Liver (tissue), 8 donors: ENCODE measurements at regions not wholly inside any gene's neighbourhood (a gene's known extent, or its start where the extent isn't known, plus 50 kb on each side); places are given as distances from the start of the nearest gene placed in this dataset.

Experiments
- DNase-seq: peaks from one replicate; pipeline ENCODE4 v3.0.0-alpha.2; 2017; ENCODE audit warnings: low spot score
- H3K27ac ChIP-seq, 2 donors: one replicate each; pipeline ENCODE4 v1.7.0; 2013; ENCODE audit warnings: inconsistent platforms in 2 of 2, low read length in 2 of 2, control low read depth in 1 of 2, low read depth in 1 of 2, mild to moderate bottlenecking in 1 of 2
- H3K27me3 ChIP-seq, 4 donors: one replicate each; pipeline versions ENCODE4 v1.6.1 to v1.7.0; 2013; ENCODE audit warnings: low read length in 3 of 4, inconsistent platforms in 1 of 4, mild to moderate bottlenecking in 1 of 4, moderate library complexity in 1 of 4; ENCODE audit not compliant: control insufficient read depth in 4 of 4, insufficient read depth in 4 of 4
- H3K36me3 ChIP-seq, 4 donors: one replicate each; pipeline versions ENCODE4 v1.6.1 to v1.7.0; 2013; ENCODE audit warnings: low read length in 3 of 4, mild to moderate bottlenecking in 3 of 4, low read depth in 1 of 4, moderate library complexity in 1 of 4; ENCODE audit not compliant: control insufficient read depth in 4 of 4, insufficient read depth in 3 of 4
- H3K4me1 ChIP-seq, 4 donors: one replicate each; pipeline versions ENCODE4 v1.6.1 to v1.7.0; 2013; ENCODE audit warnings: low read length in 3 of 4, mild to moderate bottlenecking in 3 of 4, moderate library complexity in 1 of 4; ENCODE audit not compliant: control insufficient read depth in 4 of 4, insufficient read depth in 4 of 4
- H3K4me3 ChIP-seq, 3 donors: one replicate each; pipeline versions ENCODE4 v1.6.1 to v1.7.0; 2013; ENCODE audit warnings: low read length in 3 of 3, control low read depth in 1 of 3, low read depth in 1 of 3, mild to moderate bottlenecking in 1 of 3
- H3K9ac ChIP-seq, 2 donors: one replicate each; pipeline ENCODE4 v1.7.0; 2013; ENCODE audit warnings: low read length in 2 of 2, mild to moderate bottlenecking in 2 of 2, moderate library complexity in 2 of 2, control low read depth in 1 of 2, low read depth in 1 of 2
- H3K9me3 ChIP-seq, 4 donors: one replicate each; pipeline versions ENCODE4 v1.6.1 to v1.7.0; 2013; ENCODE audit warnings: low read length in 3 of 4; ENCODE audit not compliant: control insufficient read depth in 4 of 4
- ATF3 ChIP-seq: IDR thresholded peaks from 2 replicates; pipeline ENCODE4 v1.6.1; 2016; ENCODE audit warnings: antibody characterized with exemption
- CTCF ChIP-seq: fragments of 150-350 bp; IDR thresholded peaks from 2 replicates; pipeline ENCODE4 v1.5.1; 2017; ENCODE audit warnings: improper control_type of control experiment, low read depth, low read length; ENCODE audit not compliant: missing input control
- EGR1 ChIP-seq, 2 donors: IDR thresholded peaks; 2 replicates each; pipeline ENCODE4 v1.6.1; 2016 to 2018; ENCODE audit warnings: antibody characterized with exemption in 2 of 2, low read depth in 2 of 2
- FOXA1 ChIP-seq: IDR thresholded peaks from 2 replicates; pipeline ENCODE4 v1.6.1; 2016; ENCODE audit warnings: antibody characterized with exemption
- FOXA2 ChIP-seq: IDR thresholded peaks from 2 replicates; pipeline ENCODE4 v1.6.1; 2016; ENCODE audit warnings: antibody characterized with exemption
- GABPA ChIP-seq, 2 donors: IDR thresholded peaks in 1 of 2; conservative IDR thresholded peaks in 1 of 2; 2 replicates each; pipeline ENCODE4 v1.6.1; 2016; ENCODE audit warnings: antibody characterized with exemption in 2 of 2, mild to moderate bottlenecking in 1 of 2, moderate library complexity in 1 of 2
- HNF4A ChIP-seq, 2 donors: conservative IDR thresholded peaks; 2 replicates each; pipeline ENCODE4 v1.6.1; 2016; ENCODE audit warnings: antibody characterized with exemption in 2 of 2, mild to moderate bottlenecking in 2 of 2
- HNF4G ChIP-seq: IDR thresholded peaks from 2 replicates; pipeline ENCODE4 v1.6.1; 2016; ENCODE audit warnings: antibody characterized with exemption
- JUND ChIP-seq, 2 donors: IDR thresholded peaks; 2 replicates each; pipeline ENCODE4 v1.6.1; 2016; ENCODE audit warnings: antibody characterized with exemption in 2 of 2
- MAX ChIP-seq: IDR thresholded peaks from 2 replicates; pipeline ENCODE4 v1.6.1; 2016; ENCODE audit warnings: antibody characterized with exemption
- NR2F2 ChIP-seq: IDR thresholded peaks from 2 replicates; pipeline ENCODE4 v1.6.1; 2016; ENCODE audit warnings: antibody characterized with exemption
- RAD21 ChIP-seq, 2 donors: IDR thresholded peaks; 2 replicates each; pipeline ENCODE4 v1.6.1; 2016; ENCODE audit warnings: antibody characterized with exemption in 2 of 2, mild to moderate bottlenecking in 2 of 2
- RXRA ChIP-seq, 2 donors: IDR thresholded peaks; 2 replicates each; pipeline ENCODE4 v1.6.1; 2017 to 2018; ENCODE audit warnings: antibody characterized with exemption in 2 of 2, mild to moderate bottlenecking in 1 of 2
- SP1 ChIP-seq: IDR thresholded peaks from 2 replicates; pipeline ENCODE4 v1.6.1; 2018; ENCODE audit warnings: antibody characterized with exemption, mild to moderate bottlenecking
- TAF1 ChIP-seq: conservative IDR thresholded peaks from 2 replicates; pipeline ENCODE4 v1.6.1; 2016; ENCODE audit warnings: antibody characterized with exemption, mild to moderate bottlenecking
- YY1 ChIP-seq: IDR thresholded peaks from 2 replicates; pipeline ENCODE4 v1.6.1; 2016; ENCODE audit warnings: antibody characterized with exemption, mild to moderate bottlenecking
- WGBS: extraction: QIAGEN DNeasy Blood & Tissue Kit; methylation state at CpG from one replicate; pipeline ENCODE4 v1.1.7; 2013; 5-methylcytosine and 5-hydroxymethylcytosine counted together
- TF ChIP-seq, protein P1 (sequence below): IDR thresholded peaks from 2 replicates; pipeline ENCODE4 v1.6.1; 2016; ENCODE audit warnings: antibody characterized with exemption
- TF ChIP-seq, protein P2 (sequence below): IDR thresholded peaks from 2 replicates; pipeline ENCODE4 v1.6.1; 2016; ENCODE audit warnings: antibody characterized with exemption, mild to moderate bottlenecking
- donor health status: healthy.
- donor health status: healthy.
- donor health status: healthy.
- donor health status: healthy.
- donor health status: healthy.

DNA sequence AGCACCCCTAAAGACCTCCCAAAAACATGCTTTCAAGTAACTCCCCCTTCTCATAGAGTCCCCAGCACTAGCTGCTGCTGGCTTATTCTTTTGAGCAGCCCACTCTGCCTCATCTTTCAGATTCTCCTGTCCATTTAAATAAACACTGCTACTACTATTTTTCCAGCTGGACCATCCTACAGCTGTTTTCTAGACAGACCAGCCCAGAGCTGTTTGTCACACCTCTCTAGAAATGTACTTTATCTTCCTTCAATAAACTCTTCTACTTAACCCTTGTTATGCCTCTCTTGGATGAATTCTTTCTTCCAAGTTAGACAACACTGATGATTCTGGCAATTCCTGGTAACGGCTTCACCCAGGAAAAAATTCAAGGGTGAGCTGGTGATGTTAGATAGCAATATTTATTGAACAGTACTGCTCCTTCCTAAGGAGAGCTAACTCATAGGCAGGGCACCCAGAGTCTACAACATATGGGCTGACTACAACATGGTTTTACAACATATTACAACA is 995.7 kb downstream of the LRFN5 start:
- H3K36me3 ChIP-seq, result no peaks in the 10 kb centered on the region
- 96% methylated on average over 1 of the region's 1 CpG for WGBS
- H3K9ac ChIP-seq, result no peak overlapping the region
- H3K4me1 ChIP-seq, result no peaks in the 10 kb centered on the region
- H3K27me3 ChIP-seq, result no peaks in the 10 kb centered on the region
- no peak overlapping the region for H3K27ac ChIP-seq
- H3K4me3 ChIP-seq, result no peak overlapping the region
- H3K9me3 ChIP-seq, result peaks cover 0 to 2% (median 0%) of the 10 kb centered on the region in 4 donors
- no peak for TF ChIP-seq GABPA (IDR thresholded peaks at IDR 0.05 in 1 of 2, conservative IDR thresholded peaks at IDR 0.05 in 1 of 2)
- TF ChIP-seq FOXA1, result no peak
- no peak for TF ChIP-seq CTCF
- TF ChIP-seq YY1, result no peak
- no peak for TF ChIP-seq MAX
- TF ChIP-seq, protein P1, sequence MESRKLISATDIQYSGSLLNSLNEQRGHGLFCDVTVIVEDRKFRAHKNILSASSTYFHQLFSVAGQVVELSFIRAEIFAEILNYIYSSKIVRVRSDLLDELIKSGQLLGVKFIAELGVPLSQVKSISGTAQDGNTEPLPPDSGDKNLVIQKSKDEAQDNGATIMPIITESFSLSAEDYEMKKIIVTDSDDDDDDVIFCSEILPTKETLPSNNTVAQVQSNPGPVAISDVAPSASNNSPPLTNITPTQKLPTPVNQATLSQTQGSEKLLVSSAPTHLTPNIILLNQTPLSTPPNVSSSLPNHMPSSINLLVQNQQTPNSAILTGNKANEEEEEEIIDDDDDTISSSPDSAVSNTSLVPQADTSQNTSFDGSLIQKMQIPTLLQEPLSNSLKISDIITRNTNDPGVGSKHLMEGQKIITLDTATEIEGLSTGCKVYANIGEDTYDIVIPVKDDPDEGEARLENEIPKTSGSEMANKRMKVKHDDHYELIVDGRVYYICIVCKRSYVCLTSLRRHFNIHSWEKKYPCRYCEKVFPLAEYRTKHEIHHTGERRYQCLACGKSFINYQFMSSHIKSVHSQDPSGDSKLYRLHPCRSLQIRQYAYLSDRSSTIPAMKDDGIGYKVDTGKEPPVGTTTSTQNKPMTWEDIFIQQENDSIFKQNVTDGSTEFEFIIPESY, result no peak
- no peak for TF ChIP-seq RAD21 (IDR thresholded peaks at IDR 0.05)
- TF ChIP-seq HNF4G, result no peak
- no peak for TF ChIP-seq ATF3
- no peak for TF ChIP-seq RXRA (IDR thresholded peaks at IDR 0.05)
- TF ChIP-seq TAF1, result no peak
- TF ChIP-seq EGR1 (IDR thresholded peaks at IDR 0.05; ENCODE audit: low read depth in 2 of 2), result no peak
- no peak for TF ChIP-seq NR2F2
- no peak for TF ChIP-seq FOXA2
- TF ChIP-seq, protein P2, sequence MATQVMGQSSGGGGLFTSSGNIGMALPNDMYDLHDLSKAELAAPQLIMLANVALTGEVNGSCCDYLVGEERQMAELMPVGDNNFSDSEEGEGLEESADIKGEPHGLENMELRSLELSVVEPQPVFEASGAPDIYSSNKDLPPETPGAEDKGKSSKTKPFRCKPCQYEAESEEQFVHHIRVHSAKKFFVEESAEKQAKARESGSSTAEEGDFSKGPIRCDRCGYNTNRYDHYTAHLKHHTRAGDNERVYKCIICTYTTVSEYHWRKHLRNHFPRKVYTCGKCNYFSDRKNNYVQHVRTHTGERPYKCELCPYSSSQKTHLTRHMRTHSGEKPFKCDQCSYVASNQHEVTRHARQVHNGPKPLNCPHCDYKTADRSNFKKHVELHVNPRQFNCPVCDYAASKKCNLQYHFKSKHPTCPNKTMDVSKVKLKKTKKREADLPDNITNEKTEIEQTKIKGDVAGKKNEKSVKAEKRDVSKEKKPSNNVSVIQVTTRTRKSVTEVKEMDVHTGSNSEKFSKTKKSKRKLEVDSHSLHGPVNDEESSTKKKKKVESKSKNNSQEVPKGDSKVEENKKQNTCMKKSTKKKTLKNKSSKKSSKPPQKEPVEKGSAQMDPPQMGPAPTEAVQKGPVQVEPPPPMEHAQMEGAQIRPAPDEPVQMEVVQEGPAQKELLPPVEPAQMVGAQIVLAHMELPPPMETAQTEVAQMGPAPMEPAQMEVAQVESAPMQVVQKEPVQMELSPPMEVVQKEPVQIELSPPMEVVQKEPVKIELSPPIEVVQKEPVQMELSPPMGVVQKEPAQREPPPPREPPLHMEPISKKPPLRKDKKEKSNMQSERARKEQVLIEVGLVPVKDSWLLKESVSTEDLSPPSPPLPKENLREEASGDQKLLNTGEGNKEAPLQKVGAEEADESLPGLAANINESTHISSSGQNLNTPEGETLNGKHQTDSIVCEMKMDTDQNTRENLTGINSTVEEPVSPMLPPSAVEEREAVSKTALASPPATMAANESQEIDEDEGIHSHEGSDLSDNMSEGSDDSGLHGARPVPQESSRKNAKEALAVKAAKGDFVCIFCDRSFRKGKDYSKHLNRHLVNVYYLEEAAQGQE, result no peak
- TF ChIP-seq HNF4A (conservative IDR thresholded peaks at IDR 0.05), result no peak
- TF ChIP-seq JUND (IDR thresholded peaks at IDR 0.05), result no peak
- TF ChIP-seq SP1, result no peak
- DNase-seq, result no peak
